Erythroblast (primary cell): ENCODE measurements at regions not wholly inside any gene's neighbourhood (a gene's known extent, or its start where the extent isn't known, plus 50 kb on each side); places are given as distances from the start of the nearest gene placed in this dataset.

ENCODE experiments used
- GATA1 ChIP-seq: IDR thresholded peaks from 2 replicates; pipeline ENCODE4 v1.6.1; 2011; ENCODE audit warnings: low read depth, mild to moderate bottlenecking, control low read depth, low read length, moderate library complexity
- POLR2A ChIP-seq: IDR thresholded peaks from 2 replicates; pipeline ENCODE4 v1.6.1; 2011; ENCODE audit warnings: mild to moderate bottlenecking, low read length

- no peak for TF ChIP-seq POLR2A
- no peak for TF ChIP-seq GATA1
Measured at GRCh38 chr15:62777671-62778070, 264.9 kb upstream of the TPM1 start.
